HG03571 (cell line): ENCODE measurements at regions not wholly inside any gene's neighbourhood (a gene's known extent, or its start where the extent isn't known, plus 50 kb on each side); places are given as distances from the start of the nearest gene placed in this dataset.

Source experiments
- ATAC-seq: cut with Tn5 transposase; IDR thresholded peaks from one replicate; pipeline ENCODE4 v1.9.1; 2021; ENCODE audit not compliant: unreplicated experiment

GRCh38 chr11:79902493-79902892 is 461.7 kb upstream of the TENM4 start:
- ATAC-seq = no peak

- no peak for ATAC-seq
Observed at GRCh38 chr11:79897896-79898295, 457.1 kb upstream of the TENM4 start.

DNA sequence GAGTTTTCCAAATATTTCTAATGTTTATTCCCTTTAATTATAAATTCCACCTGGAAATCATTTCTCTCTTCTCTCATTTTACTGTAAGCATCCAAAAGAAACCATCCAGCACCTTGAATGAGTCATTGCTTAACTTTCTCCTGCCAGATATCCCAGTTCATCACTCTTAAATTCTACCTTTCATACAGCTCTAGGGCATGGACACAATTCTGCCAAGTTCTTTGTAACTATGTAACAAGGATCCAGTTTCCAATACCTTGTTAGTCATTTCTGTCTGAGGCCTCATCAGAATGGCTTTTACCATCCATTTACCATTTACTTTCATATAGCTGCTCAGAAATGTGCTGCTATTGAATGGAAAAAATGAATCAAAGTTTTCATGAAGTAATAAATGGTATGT is 455.4 kb upstream of the TENM4 start:
- ATAC-seq = no peak

DNA sequence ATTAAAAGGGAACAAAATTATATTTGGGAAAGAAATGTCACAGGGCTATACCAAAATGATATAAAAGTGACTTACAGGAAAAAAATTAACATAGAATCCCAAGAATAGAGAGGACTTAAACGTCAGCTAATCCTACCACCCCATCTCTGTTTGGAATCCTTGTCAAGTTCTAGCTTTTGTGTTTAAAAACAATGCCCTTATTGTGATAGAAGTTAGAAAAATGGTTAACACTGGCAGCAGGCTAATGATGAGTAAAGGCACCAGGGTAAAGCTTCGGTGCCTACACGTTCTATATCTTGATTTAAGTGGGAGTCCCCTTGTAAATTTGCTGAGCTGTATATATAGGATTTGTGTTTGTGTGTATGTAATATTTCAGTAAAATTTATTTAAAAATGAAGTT is 453.3 kb upstream of the TENM4 start:
- no peak for ATAC-seq

GRCh38 chr11:79890272-79890671 is 449.4 kb upstream of the TENM4 start:
- ATAC-seq = no peak

- no peak for ATAC-seq
Observed at GRCh38 chr11:79864882-79865281, 424.1 kb upstream of the TENM4 start.

DNA sequence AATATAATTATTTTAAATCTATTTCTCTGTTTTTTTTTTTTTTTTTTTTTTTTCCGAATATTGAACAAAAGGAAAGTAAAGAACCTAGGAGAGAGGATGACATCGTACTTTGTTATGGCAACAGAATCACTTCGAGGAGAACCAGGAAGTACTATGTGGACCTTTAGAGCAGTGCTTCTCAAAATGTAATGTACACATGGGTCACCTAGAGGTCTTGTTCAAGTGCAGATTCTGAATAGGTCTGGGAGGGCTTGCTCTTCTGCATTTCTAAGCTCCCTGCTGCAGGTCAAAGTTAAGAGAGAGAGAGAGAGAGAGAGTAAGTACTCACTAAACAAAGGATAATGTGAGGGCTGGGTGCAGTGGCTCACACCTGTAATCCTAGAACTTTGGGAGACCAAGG is 419.5 kb upstream of the TENM4 start:
- no peak for ATAC-seq

DNA sequence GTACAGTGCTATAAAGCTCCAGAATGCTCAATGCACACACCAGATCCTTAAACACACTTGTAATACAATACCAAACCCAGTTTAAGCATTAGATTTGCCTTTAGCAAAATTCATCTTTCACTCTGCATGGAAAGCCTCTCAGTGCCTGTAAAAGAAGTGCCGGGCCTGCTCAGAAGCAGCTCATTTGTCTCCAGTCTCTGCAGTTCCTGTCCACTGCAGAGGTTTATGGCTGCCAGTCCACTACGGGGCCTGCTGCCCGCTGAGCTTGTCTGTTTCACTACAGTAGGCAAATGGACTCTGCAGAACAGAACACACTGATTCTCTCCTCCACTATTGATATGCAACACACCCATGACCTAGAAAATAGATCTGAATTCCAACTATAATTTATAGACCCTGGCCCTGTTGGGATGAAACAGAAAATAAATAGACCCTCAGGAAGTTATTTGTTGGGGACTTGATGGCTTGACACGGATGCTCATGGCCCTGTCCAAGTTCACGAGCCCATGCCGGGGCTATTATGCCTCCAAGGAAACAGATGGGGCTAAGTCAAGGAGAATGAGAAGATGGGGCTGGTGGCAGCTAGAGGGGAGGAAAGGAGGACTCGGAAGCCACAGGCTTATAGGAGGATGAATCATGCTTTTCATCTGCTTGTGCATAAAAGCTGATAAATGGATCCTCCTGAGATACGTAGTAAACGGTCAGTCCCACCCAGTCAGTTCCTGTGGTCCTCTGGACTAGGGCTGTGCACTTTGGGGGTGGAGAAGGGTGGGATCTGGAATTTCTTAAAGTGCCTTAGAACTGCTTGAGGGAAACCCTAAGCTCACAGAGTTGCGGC is 416.8 kb upstream of the TENM4 start:
- no peak for ATAC-seq

DNA sequence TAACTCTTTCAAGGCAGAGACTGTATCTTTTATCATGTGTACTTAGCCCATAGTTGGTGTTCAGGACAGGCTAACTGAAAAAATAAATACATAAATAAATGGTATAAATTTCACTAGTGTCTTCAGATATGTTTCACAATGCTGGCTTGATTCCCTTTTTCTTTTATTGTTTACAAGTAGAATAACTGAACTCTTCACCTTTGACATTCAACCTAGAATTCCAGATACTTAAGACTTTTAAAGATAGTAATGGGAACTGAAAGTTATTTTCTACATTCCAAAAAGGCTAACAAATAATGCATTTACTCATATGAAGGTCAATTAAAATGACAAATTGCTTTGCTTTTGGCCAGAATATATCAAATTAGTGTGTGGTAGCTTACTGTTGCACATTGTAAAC is 411.3 kb upstream of the TENM4 start:
- ATAC-seq = no peak

- ATAC-seq = no peak
Observed at GRCh38 chr11:79845002-79845709, 404.3 kb upstream of the TENM4 start.

DNA sequence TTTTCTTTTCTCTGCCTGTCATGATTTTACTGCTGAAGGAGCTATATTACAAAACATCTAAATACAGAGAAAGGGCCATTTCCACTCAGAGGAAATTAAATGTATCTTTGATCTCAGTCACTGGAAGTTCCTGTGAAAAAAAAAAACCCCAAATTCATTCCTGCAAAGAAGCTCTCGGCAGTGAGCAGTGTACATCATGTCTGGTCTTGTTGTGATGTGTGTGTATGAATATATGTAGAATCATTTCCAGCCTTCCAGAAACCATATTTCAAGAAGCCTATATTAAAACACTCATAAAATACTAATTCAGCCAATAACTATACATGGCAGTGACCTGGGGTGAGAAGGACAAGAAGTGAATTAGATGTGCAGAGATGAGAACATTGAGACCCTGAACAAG is 393.2 kb upstream of the TENM4 start:
- no peak for ATAC-seq

DNA sequence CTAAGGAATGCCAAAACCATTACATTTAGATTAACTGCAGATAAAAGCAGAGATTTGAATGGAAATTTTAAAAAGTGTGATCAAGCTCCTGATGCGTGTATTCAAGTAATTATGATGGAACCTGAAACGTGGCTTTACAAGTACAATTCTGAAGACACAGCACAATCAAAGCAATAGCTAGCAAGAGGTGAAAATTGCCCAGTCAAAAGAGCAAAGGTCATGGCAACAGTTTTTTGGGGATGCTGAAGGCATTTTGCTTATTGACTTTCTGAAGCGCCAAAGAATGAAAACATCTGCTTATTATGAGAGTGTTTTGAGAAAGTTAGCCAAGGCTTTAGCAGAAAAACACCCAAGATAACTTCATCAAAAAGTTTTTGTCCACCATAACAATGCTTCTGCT is 389.6 kb upstream of the TENM4 start:
- ATAC-seq = no peak

DNA sequence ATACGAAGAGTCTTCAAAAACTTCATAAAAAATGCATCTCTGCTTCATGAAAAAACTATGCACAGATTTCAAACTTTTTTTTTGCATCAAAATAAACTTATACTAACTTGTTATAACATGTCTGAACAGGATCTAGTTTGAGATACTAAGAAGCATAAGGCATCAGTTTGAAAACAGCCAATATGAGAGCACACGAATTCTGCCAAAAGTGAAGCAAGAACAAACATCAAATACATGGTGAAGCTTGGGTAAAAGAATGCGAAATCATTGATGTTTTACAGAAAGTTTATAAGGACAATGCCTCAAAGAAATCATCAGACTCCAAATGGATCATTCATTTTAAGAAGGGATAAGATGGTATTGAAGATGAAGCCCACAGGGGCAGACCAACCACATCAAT is 389.1 kb upstream of the TENM4 start:
- no peak for ATAC-seq

GRCh38 chr11:79822766-79823165 is 381.9 kb upstream of the TENM4 start:
- no peak for ATAC-seq

DNA sequence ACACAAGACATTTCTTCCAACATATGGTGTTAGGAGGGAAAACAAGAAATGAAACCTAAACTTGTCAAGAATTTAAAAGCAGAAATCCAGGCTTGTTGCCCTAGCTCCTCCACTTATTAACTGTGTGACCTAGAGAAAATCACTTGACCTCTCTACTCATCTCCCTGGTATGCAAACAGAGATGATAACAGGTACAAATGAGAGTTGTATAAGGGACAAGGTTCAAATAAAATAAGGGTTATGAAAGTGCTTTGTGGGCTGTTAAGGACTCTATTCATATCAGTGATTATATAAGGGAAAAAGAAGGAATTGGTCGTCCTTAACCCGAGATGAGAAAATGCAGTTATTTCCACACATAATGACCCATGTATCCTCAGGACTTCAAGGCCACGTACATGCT is 372.7 kb upstream of the TENM4 start:
- no peak for ATAC-seq

DNA sequence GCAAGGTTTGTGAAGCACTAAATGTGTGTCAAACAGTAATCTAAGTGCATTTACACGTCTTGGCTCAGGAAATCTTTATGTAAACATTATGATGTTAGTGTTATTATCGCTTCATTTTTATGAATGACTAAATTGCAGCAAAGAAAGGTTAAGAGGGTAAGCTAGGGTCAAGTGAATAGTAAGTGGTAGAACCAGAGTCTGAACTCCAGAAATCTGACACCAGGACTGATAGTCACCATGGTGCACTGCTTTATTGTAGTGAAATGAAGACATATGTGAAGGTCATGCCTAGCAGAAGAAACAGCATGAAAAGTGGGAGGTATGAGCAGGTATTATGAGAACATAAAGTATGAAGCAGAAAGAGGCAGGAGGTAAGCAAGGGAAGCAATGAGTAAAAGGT is 368.7 kb upstream of the TENM4 start:
- ATAC-seq = no peak

DNA sequence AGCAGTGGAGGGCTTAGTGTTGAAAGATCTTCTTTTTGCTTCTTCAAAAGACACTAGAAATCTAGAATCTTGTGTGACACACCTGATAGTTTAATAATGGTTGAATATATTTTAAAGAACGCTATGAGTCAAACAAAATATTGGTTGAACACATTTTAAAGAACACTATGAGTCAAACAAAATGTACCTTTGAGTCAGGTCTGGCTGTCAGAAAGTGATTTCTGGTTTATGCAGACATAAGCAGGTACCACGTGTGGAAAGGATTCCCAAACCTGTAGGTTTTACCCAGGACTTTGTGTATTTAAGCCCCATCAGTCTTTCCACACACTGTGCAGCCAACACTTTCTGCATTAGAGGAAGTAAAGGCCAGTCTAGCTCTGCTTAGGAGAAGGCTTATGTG is 366.7 kb upstream of the TENM4 start:
- ATAC-seq = no peak

DNA sequence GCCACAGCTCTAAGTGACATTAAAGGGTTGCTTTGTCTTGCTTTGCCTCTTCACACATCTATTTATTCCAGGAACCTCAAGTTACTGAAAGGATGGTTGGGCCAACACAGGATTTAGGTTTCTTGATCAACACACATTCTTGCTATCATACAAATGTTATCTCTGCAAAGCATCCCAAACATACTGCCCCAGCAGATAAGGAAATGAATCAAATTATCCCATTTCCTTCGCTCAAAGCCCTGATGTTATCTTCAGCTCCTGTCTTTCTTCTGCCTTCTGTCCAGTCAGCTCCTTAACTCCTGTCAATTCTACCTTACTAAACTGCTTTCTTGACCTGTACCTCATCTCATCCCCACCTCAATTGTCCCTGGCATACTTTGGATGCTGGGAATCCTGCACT is 355.9 kb upstream of the TENM4 start:
- ATAC-seq = no peak

- no peak for ATAC-seq
Observed at GRCh38 chr11:79794484-79795393, 353.9 kb upstream of the TENM4 start.

GRCh38 chr11:79794057-79794456 is 353.2 kb upstream of the TENM4 start:
- ATAC-seq = no peak

DNA sequence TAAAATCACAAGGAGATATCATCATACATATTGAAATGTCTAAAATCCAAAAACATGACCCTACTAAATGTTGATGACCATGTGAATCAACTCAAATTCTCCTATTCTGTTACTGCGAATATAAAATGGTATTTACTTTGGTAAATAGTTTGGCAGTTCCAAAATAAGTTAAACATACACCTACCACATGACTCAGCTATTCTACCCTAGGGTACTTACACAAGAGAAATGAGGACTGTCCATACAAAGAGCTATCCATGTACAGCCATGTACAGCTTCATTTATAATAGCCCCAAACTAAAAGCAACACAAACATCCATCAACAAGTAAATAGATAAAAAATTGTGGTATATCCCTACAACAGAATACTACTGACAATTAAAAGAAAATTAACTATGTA is 346.1 kb upstream of the TENM4 start:
- ATAC-seq = no peak

DNA sequence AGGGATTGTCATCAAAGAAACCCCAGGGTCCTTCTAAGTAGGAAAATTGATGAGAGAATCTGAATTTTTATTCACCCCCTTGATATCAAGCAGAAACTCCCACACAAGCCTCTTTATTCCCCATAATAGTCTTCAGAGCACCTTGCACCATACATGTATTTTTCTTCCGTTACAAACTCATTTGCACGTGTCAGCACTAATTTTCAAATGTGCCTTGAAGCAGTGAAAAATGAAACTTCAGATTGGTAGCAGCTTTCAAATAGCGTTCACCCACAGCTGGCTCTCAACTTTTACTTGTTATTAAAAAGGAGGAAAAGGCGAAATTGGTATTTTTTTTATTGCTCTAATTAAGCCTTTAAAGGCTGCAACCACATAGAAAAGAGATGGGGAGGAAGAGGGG is 343.0 kb upstream of the TENM4 start:
- no peak for ATAC-seq
